Testis (tissue), 2 donors: ENCODE measurements at regions not wholly inside any gene's neighbourhood (a gene's known extent, or its start where the extent isn't known, plus 50 kb on each side); places are given as distances from the start of the nearest gene placed in this dataset.

ENCODE experiments used
- POLR2A ChIP-seq: fragments of 450-650 bp; IDR thresholded peaks from one replicate; pipeline ENCODE4 v1.6.1; 2017; ENCODE audit warnings: antibody characterized with exemption, mild to moderate bottlenecking, moderate library complexity
- TF ChIP-seq, protein P1 (sequence below), 3 experiments: fragments of 450-650 bp in 2 of 3; fragments of 200-600 bp in 1 of 3; sonication (generic) in 1 of 3; IDR thresholded peaks; one replicate each; pipeline ENCODE4 v1.5.1; 2016 to 2019; ENCODE audit warnings: antibody characterized with exemption in 3 of 3, mild to moderate bottlenecking in 2 of 3, moderate library complexity in 1 of 3

- TF ChIP-seq, protein P1, sequence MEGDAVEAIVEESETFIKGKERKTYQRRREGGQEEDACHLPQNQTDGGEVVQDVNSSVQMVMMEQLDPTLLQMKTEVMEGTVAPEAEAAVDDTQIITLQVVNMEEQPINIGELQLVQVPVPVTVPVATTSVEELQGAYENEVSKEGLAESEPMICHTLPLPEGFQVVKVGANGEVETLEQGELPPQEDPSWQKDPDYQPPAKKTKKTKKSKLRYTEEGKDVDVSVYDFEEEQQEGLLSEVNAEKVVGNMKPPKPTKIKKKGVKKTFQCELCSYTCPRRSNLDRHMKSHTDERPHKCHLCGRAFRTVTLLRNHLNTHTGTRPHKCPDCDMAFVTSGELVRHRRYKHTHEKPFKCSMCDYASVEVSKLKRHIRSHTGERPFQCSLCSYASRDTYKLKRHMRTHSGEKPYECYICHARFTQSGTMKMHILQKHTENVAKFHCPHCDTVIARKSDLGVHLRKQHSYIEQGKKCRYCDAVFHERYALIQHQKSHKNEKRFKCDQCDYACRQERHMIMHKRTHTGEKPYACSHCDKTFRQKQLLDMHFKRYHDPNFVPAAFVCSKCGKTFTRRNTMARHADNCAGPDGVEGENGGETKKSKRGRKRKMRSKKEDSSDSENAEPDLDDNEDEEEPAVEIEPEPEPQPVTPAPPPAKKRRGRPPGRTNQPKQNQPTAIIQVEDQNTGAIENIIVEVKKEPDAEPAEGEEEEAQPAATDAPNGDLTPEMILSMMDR (IDR thresholded peaks at IDR 0.05): no peak
- TF ChIP-seq POLR2A: no peak
Observed at GRCh38 chr9:108554831-108555230, 301.0 kb downstream of the ACTL7B start.
